NCI-H1105 (cell line): ENCODE measurements at regions not wholly inside any gene's neighbourhood (a gene's known extent, or its start where the extent isn't known, plus 50 kb on each side); places are given as distances from the start of the nearest gene placed in this dataset.
A peak's percentile ranks its signal among the peaks of the same experiment; 100 is the strongest.
"Not testable (repeated sequence)": the region's sequence is repeated elsewhere in the genome, so short reads cannot be mapped to it uniquely, and the experiment has no call there.

Experiments used
- DNase-seq: peaks from one replicate; lab custom pipeline; 2025; lab: John Stamatoyannopoulos, UW

- no peak for DNase-seq
Observed at GRCh38 chr6:80508885-80509630, 402.6 kb downstream of the BCKDHB start.

DNA sequence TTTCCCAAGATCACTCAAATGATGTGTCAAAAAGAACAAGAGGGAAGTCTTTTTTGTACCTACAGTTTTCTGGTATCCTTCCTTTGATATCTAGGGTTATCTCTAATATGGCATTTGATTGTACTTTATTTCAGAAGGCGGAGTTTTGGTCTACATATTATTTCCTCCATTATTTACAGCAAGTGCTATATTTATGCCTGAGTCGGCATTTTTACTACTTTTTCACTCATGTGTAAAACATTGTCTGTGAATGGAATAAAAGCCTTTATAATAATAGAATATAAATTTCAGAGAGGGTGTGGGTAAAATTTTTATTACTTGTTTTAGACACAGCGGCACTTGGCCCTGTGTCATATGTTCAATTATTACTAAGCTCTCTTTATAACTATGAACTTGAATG, 398.4 kb downstream of the BCKDHB start:
- DNase-seq = no peak

DNA sequence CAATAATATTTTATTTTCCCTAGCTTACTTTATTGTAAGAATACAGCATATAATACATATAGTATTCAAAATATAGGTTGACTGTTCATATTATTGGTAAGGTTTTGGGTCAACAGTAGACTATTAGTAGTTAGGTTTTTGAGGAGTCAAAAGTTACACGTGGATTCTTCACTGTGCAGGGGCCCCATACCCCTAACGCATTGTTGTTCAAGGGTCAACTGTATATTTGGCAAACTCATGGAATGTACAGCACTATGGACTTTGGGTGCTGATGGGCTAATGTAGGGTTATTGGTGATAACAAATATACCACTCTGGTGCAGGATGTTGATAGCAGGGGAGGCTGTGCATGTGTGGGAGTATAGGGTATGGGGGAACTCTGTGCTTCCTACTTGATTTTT, 397.2 kb downstream of the BCKDHB start:
- no peak for DNase-seq

DNA sequence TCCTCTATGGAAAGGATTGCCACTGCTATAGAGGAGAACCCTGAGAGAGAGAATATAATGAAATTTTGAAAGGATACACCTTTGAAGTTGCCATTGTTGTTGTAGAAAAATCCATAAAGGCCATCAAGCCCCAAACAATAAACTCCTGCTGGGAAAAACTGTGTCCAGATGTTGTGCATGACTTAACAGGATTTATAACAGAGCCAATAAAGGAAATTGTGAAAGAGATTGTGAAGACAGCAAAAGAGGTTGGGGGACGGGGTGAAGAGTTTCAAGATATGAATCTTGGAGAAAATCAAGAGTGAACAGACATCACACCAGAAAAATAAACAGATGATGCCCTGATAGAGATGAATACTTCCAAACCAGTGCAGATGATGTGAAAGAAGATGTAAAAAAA, 396.4 kb downstream of the BCKDHB start:
- no peak for DNase-seq

- no peak for DNase-seq
Observed at GRCh38 chr6:80501636-80502035, 395.2 kb downstream of the BCKDHB start.

- not testable (repeated sequence) for DNase-seq
Observed at GRCh38 chr6:80497696-80498486, 391.4 kb downstream of the BCKDHB start.

GRCh38 chr6:80489911-80490635, 383.6 kb downstream of the BCKDHB start:
- no peak for DNase-seq

- DNase-seq = no peak
Observed at GRCh38 chr6:80488190-80488589, 381.7 kb downstream of the BCKDHB start.

DNA sequence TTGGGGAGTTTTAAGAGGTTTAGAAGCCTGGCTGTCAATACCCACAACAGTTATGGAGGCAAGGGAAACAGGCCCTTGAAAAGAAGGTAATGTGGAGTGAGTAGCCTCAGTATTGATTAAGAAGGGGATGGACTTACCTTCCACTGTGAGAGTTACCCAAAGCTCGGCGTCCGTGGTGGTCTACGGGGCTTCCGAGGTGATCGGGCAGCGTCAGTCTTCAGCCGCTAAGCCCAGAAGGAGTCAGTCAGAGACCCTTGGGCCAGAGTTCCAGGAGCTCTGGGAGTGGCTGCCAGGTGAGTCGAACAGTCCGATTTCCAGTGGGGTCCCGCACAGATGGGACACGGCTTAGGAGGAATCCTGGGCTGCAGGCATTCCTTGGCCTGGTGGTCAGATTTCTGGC, 379.0 kb downstream of the BCKDHB start:
- not testable (repeated sequence) for DNase-seq

DNA sequence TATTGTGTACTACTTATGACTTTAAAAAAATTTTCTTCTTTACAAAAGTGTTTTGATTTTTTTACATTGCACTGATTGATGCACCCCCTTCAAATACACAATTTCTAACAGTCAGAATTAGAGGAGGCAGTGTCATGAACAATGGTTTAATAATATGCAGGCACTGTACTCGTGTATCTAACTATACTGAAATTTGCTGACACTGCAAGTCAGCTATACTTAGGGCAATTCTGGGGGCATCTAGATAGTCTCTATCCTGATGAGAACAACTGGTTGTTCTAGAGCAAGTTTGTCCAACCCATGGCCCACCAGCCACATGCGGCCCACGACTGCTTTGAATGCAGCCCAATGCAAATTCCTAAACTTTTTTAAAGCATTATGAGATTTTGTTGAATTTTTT, 375.6 kb downstream of the BCKDHB start:
- DNase-seq = no peak

DNA sequence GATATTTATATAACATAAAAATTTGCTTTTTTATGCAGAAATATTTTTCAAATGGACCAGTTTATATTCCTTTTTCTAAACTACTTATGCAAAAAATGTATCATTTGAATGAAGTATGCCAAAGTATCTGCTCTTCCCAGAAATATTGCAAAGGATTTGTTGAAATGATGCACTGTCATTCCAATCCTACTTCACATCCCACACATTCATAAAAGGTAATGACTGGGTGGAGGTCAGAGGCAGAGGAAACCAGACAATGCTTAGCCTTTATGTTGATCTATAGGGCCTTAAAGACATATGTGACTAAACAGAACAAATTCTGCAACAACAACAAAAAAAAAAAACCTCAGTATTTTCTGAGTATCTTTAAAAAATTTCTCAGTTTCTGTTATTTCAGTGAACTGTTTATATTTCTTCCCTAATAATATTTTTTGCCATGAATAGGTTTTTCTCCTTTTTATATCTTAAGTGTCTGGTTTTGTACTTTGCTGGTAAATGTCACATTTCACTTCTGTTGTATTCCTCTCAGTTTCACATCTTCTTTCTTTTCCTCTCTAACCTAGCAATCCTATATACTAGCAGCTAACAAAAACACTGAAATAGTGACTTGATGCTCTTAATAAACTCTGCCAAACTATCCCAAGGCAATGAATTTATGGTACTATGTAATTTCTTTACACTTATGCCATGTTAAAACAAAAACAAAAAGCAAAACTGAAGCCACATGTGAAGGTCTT, 374.1 kb downstream of the BCKDHB start:
- no peak for DNase-seq

DNA sequence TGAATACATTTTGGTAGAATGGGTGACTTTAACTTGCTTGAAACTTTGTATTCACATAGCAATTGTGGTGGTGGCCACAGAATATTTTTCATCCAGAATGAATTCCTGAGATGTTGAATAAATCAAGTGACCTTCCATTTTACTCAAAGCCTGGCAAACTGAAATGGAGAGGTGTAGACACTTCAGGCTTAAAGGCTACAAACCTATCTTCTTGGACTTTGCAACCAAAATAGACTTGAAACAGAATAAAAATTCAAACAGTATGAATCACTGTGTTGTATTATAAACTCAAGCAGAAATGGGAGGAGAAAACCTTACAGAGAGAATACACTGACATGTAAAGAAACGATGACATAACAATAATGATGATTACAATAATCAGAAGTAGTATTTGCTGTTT, 371.6 kb downstream of the BCKDHB start:
- no peak for DNase-seq

DNA sequence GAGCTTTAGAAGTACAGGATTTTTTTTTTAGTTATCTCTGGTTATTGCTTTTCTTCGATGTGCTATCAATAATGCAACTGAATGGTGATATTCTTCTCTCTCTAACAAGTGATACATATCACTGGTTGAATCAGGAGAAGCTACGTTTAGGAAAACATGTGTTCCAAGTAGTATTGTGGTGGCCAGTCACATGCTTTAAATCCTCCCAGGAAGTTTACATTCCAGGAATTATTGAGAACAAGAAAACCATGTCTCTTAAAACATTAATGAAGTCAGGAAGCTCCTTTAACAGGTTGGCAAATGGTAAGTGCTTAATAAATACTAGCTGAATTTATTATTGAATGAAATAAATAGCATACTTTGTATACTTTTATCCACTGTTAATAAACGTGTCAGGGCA, 371.1 kb downstream of the BCKDHB start:
- no peak for DNase-seq

GRCh38 chr6:80472271-80472670, 365.8 kb downstream of the BCKDHB start:
- DNase-seq = no peak

- DNase-seq = no peak
Observed at GRCh38 chr6:80469977-80470376, 363.5 kb downstream of the BCKDHB start.

GRCh38 chr6:80468398-80468797, 361.9 kb downstream of the BCKDHB start:
- peak; percentile 44 for DNase-seq

DNA sequence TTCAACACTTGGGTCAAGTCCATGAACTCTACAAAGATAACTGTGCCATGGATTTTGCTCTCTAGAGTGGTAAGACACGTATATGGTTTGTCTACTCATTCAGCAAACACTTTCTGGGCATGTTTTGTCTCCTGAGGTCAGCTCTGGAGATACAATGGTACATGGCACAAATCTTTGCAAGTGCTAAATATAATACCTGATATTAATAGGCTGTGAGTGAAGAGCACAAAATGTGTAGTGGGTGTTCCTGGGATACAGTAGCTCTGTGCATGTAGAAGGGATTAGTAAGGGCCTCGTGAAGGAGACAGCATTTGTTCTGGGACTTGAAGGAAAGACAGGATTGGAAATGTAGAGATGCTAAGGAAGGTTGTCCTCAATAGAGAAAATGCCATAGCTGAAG, 360.9 kb downstream of the BCKDHB start:
- DNase-seq = no peak

DNA sequence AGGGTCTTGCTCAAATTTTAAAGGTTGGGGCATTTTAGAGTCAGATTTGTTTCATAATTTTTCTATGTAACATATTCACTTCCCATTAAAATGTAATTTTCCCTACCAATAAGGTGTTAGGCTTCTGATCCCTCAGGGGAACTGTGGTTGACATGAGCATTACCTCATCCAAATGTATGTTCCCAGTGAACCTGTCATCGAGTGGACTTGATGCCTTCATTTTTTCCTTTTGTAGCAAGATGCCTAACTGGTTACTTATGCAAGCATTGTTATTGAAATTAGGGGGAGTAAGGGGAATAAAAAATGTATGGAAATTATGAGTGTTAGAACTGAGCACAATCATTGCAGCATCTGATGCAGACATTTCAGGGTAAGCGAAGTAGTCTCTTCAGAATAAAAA, 360.5 kb downstream of the BCKDHB start:
- no peak for DNase-seq

GRCh38 chr6:80465513-80465912, 359.0 kb downstream of the BCKDHB start:
- no peak for DNase-seq

DNA sequence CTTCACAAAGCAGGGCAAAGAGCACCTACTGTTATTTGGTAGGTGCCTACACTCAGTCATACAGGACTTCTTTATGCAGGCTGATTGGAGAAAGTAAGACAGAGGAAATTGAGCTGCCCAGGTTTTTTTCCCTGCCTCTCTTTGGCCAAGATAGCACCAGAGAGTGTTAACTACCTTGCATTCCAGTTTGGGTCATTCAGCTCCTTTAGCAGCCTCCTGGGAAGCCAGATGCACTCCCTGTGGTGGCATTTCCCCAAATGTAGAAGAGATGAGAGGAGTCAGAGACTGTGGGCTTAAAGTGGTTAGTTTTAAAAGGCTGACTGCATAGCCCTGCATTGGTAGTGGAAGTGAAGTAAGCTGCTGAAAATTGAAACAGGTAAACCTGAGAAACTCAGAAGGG, 358.4 kb downstream of the BCKDHB start:
- no peak for DNase-seq

DNA sequence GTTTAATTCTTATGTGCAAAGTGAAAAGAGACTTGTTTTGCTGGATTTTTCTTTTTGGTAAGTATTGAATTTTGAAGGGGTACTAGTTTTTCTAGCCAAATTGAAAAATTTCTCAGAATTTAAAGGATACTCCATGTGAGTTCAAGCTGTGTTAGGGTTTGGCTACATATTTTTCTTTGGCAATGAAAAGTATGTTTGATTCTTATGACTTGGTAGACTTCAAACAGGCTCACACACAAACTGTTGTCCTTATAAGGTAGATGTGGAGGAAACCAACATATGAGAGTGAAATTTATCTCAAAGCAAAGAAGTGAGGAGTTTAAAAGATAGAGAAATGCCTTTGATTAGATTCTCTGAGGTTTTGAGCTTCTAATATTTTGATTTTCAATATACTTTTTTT, 356.7 kb downstream of the BCKDHB start:
- no peak for DNase-seq

DNA sequence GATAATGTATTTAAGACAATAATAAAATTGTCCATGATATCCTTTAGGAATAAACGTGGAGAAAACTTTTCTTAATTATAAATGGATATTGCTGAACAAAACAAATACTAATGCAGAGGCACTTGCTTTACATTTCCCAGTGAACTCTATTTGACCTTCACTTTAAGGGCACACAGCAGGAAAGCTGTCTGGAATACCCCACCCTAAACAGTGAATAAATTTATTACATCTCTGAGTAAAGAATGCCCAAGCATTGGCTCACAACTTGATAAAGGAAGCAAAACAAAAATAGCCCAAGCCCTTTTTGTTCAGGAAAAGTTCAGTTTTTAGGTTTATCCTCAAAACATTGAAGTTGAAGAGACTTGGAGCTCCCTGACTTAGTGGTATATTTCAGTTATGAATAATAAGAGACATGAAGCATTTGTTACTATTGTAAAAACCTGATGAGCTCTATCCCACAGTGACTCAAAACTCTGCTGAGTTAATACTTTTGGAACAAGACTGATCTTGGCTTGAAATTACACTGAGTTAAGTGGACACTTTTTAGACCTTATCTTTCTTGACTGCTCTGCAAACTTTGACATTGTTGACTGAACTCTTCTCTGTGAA, 353.9 kb downstream of the BCKDHB start:
- DNase-seq = no peak
